DND-41 (cell line): ENCODE measurements at regions not wholly inside any gene's neighbourhood (a gene's known extent, or its start where the extent isn't known, plus 50 kb on each side); places are given as distances from the start of the nearest gene placed in this dataset.

ENCODE experiments used
- CTCF ChIP-seq: IDR thresholded peaks from 2 replicates; pipeline ENCODE4 v1.5.1; 2012; ENCODE audit warnings: borderline replicate concordance, low read length, moderate library complexity, mild to moderate bottlenecking; ENCODE audit not compliant: poor library complexity, severe bottlenecking; ENCODE audit errors: extremely low read depth
- EZH2 ChIP-seq: IDR thresholded peaks from 3 replicates; pipeline ENCODE4 v1.6.1; 2012; ENCODE audit warnings: borderline replicate concordance, low read depth, mild to moderate bottlenecking, moderate library complexity, low read length, inconsistent platforms; ENCODE audit not compliant: severe bottlenecking

- TF ChIP-seq CTCF (no peak), EZH2 (no peak)
These were observed 144.7 kb upstream of the GADL1 start for GRCh38 chr3:31039145-31039544.
